Hepatocyte (in vitro differentiated cells): ENCODE measurements at regions not wholly inside any gene's neighbourhood (a gene's known extent, or its start where the extent isn't known, plus 50 kb on each side); places are given as distances from the start of the nearest gene placed in this dataset.
"Not testable (repeated sequence)": the region's sequence is repeated elsewhere in the genome, so short reads cannot be mapped to it uniquely, and the experiment has no call there.

Experiments used
- CTCF ChIP-seq: fragments of 200-600 bp; sonication (generic); IDR thresholded peaks from 2 replicates; pipeline ENCODE4 v1.5.1; 2016; ENCODE audit warnings: antibody characterized with exemption, mild to moderate bottlenecking; ENCODE audit not compliant: poor library complexity
- EZH2 ChIP-seq: fragments of 200-600 bp; sonication (generic); IDR thresholded peaks from 2 replicates; pipeline ENCODE4 v1.6.1; 2016; ENCODE audit warnings: antibody characterized with exemption, mild to moderate bottlenecking, borderline replicate concordance
- EZH2phosphoT487 ChIP-seq: fragments of 200-600 bp; sonication (generic); IDR thresholded peaks from one replicate; pipeline ENCODE4 v1.6.1; 2018; ENCODE audit warnings: antibody characterized with exemption, mild to moderate bottlenecking, low read depth, moderate library complexity; ENCODE audit not compliant: unreplicated experiment, severe bottlenecking

GRCh38 chr15:22529200-22529599, 70.5 kb downstream of the GOLGA6L22 start:
- TF ChIP-seq CTCF, EZH2, EZH2phosphoT487: not testable (repeated sequence)
